HepG2 (cell line): ENCODE measurements at regions not wholly inside any gene's neighbourhood (a gene's known extent, or its start where the extent isn't known, plus 50 kb on each side); places are given as distances from the start of the nearest gene placed in this dataset.

Source experiments
- ATAC-seq: fragments of 200-7000 bp; cut with Tn5 transposase; 3 replicates; pipeline ENCODE4 v1.9.1; 2020; ENCODE audit warnings: mild to moderate bottlenecking, moderate library complexity
- BruUV-seq: library from RNA; stranded (reverse); fragments of 400-500 nt; replicated peaks from 2 replicates; lab custom pipeline; 2021; lab: Mats Ljungman, UMichigan
- CTCF ChIA-PET: fragments of 300-600 bp; formaldehyde crosslinking; extraction: SDS; loops from one replicate; lab custom pipeline; 2021; ENCODE audit warnings: low total read pairs, inconsistent platforms, low intra/inter-chr PET ratio; lab: Yijun Ruan, JAX
- POLR2A ChIA-PET: fragments of 350-600 bp; sonication (Branson Sonifier 250); formaldehyde crosslinking; loops from one replicate; lab custom pipeline; 2020; ENCODE audit warnings: antibody characterized with exemption, inconsistent platforms; lab: Yijun Ruan, JAX
- DNase-seq: peaks from one replicate; pipeline ENCODE4 v3.0.0-alpha.2; 2015; ENCODE audit warnings: low spot score
- FAIRE-seq: peaks from 3 replicates; lab custom pipeline; 2011; peaks lifted over from hg19 to GRCh38; lab: Jason Lieb, UNC
- H2AFZ ChIP-seq: one replicate; pipeline ENCODE4 v1.6.1; 2011; ENCODE audit warnings: low read length, inconsistent platforms
- H3K27ac ChIP-seq: fragments of 300-600 bp; 3 replicates; pipeline ENCODE4 v1.8.0; 2011; ENCODE audit warnings: mixed run types, mild to moderate bottlenecking, mixed read lengths, low read length, inconsistent platforms; ENCODE audit not compliant: insufficient read depth; ENCODE audit errors: extremely low read length
- H3K27me3 ChIP-seq, 2 experiments: fragments of 200-600 bp in 1 of 2; 2 replicates in 1 of 2; 3 replicates in 1 of 2; pipeline versions ENCODE4 v1.6.0 to v1.8.0; 2011; ENCODE audit warnings: low read length in 2 of 2, mild to moderate bottlenecking in 2 of 2, moderate library complexity in 2 of 2, inconsistent platforms in 1 of 2; ENCODE audit not compliant: insufficient read depth in 2 of 2, control insufficient read depth in 1 of 2
- H3K36me3 ChIP-seq, 2 experiments: fragments of 200-600 bp in 1 of 2; replicated peaks in 1 of 2; 2 replicates in 1 of 2; 3 replicates in 1 of 2; pipeline versions ENCODE4 v1.5.1 to v1.8.0; 2011; ENCODE audit warnings: low read length in 2 of 2, inconsistent platforms in 1 of 2; ENCODE audit not compliant: insufficient read depth in 2 of 2, control insufficient read depth in 1 of 2
- H3K4me1 ChIP-seq: 2 replicates; pipeline ENCODE4 v1.5.1; 2012; ENCODE audit warnings: low read length, inconsistent platforms; ENCODE audit not compliant: insufficient read depth
- H3K4me2 ChIP-seq: 2 replicates; pipeline ENCODE4 v1.6.0; 2011; ENCODE audit warnings: low read depth, low read length, inconsistent platforms
- H3K4me3 ChIP-seq, 3 experiments: fragments of 200-600 bp in 1 of 3; sonication (generic), shearing (Covaris generic) in 1 of 3; replicated peaks in 1 of 3; 2 replicates each; pipeline ENCODE4 v1.5.1; 2011 to 2016; ENCODE audit warnings: low read length in 3 of 3, inconsistent platforms in 2 of 3, low read depth in 2 of 3, mild to moderate bottlenecking in 2 of 3, control low read depth in 1 of 3, mixed read lengths in 1 of 3; ENCODE audit not compliant: insufficient read depth in 1 of 3
- H3K79me2 ChIP-seq: one replicate; pipeline ENCODE4 v1.6.1; 2011; ENCODE audit warnings: low read length, inconsistent platforms; ENCODE audit not compliant: insufficient read depth
- H3K9ac ChIP-seq: 2 replicates; pipeline ENCODE4 v1.6.0; 2011; ENCODE audit warnings: mild to moderate bottlenecking, low read depth, low read length, inconsistent platforms; ENCODE audit not compliant: insufficient read depth
- H3K9me3 ChIP-seq: 2 replicates; pipeline ENCODE4 v1.5.1; 2012; ENCODE audit warnings: mild to moderate bottlenecking, low read length
- H4K20me1 ChIP-seq: 2 replicates; pipeline ENCODE4 v1.6.0; 2011; ENCODE audit warnings: inconsistent platforms, mild to moderate bottlenecking, low read length, moderate library complexity; ENCODE audit not compliant: insufficient read depth
- AGO2 ChIP-seq: fragments of 200-400 bp; formaldehyde crosslinking; optimal IDR thresholded peaks from 2 replicates; pipeline ENCODE3; 2017; ENCODE audit warnings: mild to moderate bottlenecking, low read depth, low read length, moderate library complexity
- BCL6 ChIP-seq: IDR thresholded peaks from 2 replicates; pipeline ENCODE4 v1.6.1; 2016; ENCODE audit warnings: missing genetic modification reagents, missing compliant biosample characterization
- BRF2 ChIP-seq: sonication (generic); formaldehyde crosslinking; IDR thresholded peaks from 2 replicates; pipeline ENCODE4 v1.8.1; 2022; ENCODE audit warnings: mild to moderate bottlenecking, missing genetic modification reagents
- HNRNPLL ChIP-seq: fragments of 200-400 bp; formaldehyde crosslinking; IDR thresholded peaks from 2 replicates; pipeline ENCODE4 v1.6.1; 2017; ENCODE audit warnings: mild to moderate bottlenecking, low read depth, low read length; ENCODE audit not compliant: poor library complexity, severe bottlenecking
- HOXA5 ChIP-seq: sonication (generic); formaldehyde crosslinking; IDR thresholded peaks from 2 replicates; pipeline ENCODE4 v1.4.0; 2020; ENCODE audit warnings: missing genetic modification reagents
- KLF6 ChIP-seq: IDR thresholded peaks from 2 replicates; pipeline ENCODE4 v1.8.0; 2016; ENCODE audit warnings: missing biosample characterization, missing genetic modification reagents
- RORA ChIP-seq: sonication (generic); formaldehyde crosslinking; IDR thresholded peaks from 2 replicates; pipeline ENCODE4 v1.5.0; 2020; ENCODE audit warnings: mild to moderate bottlenecking, missing genetic modification reagents, moderate library complexity
- XRCC5 ChIP-seq: fragments of 200-400 bp; formaldehyde crosslinking; optimal IDR thresholded peaks from 2 replicates; pipeline ENCODE3; 2017; ENCODE audit warnings: mild to moderate bottlenecking, low read length
- ZNF281 ChIP-seq: sonication (generic); formaldehyde crosslinking; IDR thresholded peaks from 2 replicates; pipeline ENCODE4 v1.4.0; 2020; ENCODE audit warnings: missing genetic modification reagents, borderline replicate concordance
- ZNF296 ChIP-seq: sonication (generic); formaldehyde crosslinking; conservative IDR thresholded peaks from 2 replicates; pipeline ENCODE4 v1.5.0; 2020; ENCODE audit warnings: mild to moderate bottlenecking, missing genetic modification reagents
- ZNF383 ChIP-seq: sonication (generic); formaldehyde crosslinking; IDR thresholded peaks from 2 replicates; pipeline ENCODE4 v1.4.0; 2020; ENCODE audit warnings: missing genetic modification reagents, mild to moderate bottlenecking, borderline replicate concordance
- ZNF44 ChIP-seq: sonication (generic); formaldehyde crosslinking; IDR thresholded peaks from 2 replicates; pipeline ENCODE4 v1.5.1; 2020; ENCODE audit warnings: mild to moderate bottlenecking, missing genetic modification reagents
- ZNF547 ChIP-seq: sonication (generic); formaldehyde crosslinking; IDR thresholded peaks from 2 replicates; pipeline ENCODE4 v1.5.1; 2020; ENCODE audit warnings: mild to moderate bottlenecking, missing genetic modification reagents
- ZNF672 ChIP-seq: sonication (generic); formaldehyde crosslinking; IDR thresholded peaks from 2 replicates; pipeline ENCODE4 v1.8.1; 2022; ENCODE audit warnings: missing genetic modification reagents
- ZSCAN30 ChIP-seq: sonication (generic); formaldehyde crosslinking; IDR thresholded peaks from 2 replicates; pipeline ENCODE4 v1.5.0; 2020; ENCODE audit warnings: mild to moderate bottlenecking, missing genetic modification reagents
- WGBS: methylation state at CpG from one replicate; pipeline ENCODE4 v1.1.6; 2017; ENCODE audit warnings: low lambda C conversion rate; 5-methylcytosine and 5-hydroxymethylcytosine counted together
- in situ Hi-C: cut with HindIII; loops from 2 replicates; pipeline ENCODE4 v1.10.0; 2017; ENCODE audit warnings: low pct_unique_long_range_greater_than_20kb; ENCODE audit not compliant: extremely low pct_ligation_motif_present
- intact Hi-C: fragments of 100-400 bp; cut with micrococcal nuclease; formaldehyde crosslinking; loops from one replicate; pipeline ENCODE4 v1.10.0; 2022; ENCODE audit not compliant: unreplicated experiment
- TF ChIP-seq, protein P1 (sequence below): sonication (generic); formaldehyde crosslinking; IDR thresholded peaks from 2 replicates; pipeline ENCODE4 v1.5.0; 2020; ENCODE audit warnings: missing genetic modification reagents, mild to moderate bottlenecking, borderline replicate concordance

DNA sequence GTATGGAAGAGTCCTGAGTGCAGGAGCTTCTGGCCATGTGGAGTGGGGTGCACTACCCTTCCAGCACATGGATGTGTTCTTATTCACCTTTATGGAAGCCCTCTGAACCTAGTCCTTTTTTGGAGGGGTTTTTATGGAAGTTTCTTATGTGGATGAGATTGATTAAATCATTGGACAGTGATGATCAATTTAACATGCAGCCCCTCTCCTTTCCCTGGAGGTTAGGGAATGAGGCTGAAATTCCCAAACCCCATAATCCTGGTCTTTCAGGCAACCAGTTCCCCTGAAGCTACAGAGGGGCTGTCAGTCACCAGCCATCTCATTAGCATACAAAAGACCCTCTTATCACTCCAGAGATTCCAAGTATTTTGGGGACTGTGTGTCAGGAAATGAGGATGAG, 183.9 kb upstream of the MAP3K7 start (continued):
- TF ChIP-seq ZNF547 (CRISPR knock-in tag) (no peak), BCL6 (CRISPR knock-in tag) (no peak), ZNF383 (no peak)
- TF ChIP-seq, protein P1, sequence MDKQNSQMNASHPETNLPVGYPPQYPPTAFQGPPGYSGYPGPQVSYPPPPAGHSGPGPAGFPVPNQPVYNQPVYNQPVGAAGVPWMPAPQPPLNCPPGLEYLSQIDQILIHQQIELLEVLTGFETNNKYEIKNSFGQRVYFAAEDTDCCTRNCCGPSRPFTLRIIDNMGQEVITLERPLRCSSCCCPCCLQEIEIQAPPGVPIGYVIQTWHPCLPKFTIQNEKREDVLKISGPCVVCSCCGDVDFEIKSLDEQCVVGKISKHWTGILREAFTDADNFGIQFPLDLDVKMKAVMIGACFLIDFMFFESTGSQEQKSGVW (CRISPR knock-in tag) = no peak

DNA sequence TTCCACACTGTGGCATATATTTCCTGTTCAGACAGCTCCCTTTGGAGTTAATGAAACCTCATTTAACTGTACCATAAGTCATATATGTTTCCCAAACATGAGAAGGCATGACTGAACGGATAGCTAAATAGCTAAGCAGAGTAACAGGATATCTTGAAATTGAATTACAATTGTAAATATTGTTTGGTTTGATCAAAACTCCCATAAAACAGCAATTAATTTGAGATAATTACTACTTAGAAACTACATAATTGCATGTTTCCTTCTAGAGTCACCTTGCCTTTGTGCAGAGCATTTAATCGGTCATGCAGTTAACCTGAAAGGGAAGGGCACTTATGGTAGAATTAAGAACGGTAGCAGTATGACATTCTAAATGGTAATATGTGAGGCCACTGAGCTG, 179.0 kb upstream of the MAP3K7 start:
- no TSS peak for BruUV-seq
- 5% methylated on average over 3 of the region's 3 CpGs for WGBS

GRCh38 chr6:90765491-90765890, 178.6 kb upstream of the MAP3K7 start:
- in situ Hi-C loops = no loop called here
- Histone ChIP-seq H3K79me2 (no peaks in the 10 kb centered on the region), H3K9me3 (no peaks in the 10 kb centered on the region), H3K4me2 (no peak overlapping the region), H3K9ac (no peak overlapping the region), H3K4me3 (no peak overlapping the region), H3K36me3 (no peaks in the 10 kb centered on the region), H2AFZ (no peak overlapping the region), H4K20me1 (no peaks in the 10 kb centered on the region), H3K4me1 (no peaks in the 10 kb centered on the region), H3K27me3 (no peaks in the 10 kb centered on the region), H3K27ac (no peak overlapping the region)
- WGBS = 4% methylated on average over 2 of the region's 2 CpGs
- intact Hi-C loops = no loop called here
- BruUV-seq = no TSS peak
- FAIRE-seq (no peak), ATAC-seq (no peak), DNase-seq (no peak)
- ChIA-PET CTCF (no interaction called here), POLR2A (no interaction called here)
- TF ChIP-seq ZNF296 (CRISPR knock-in tag) (no peak), BRF2 (CRISPR knock-in tag) (no peak), HNRNPLL (no peak), ZSCAN30 (no peak), ZNF281 (CRISPR knock-in tag) (no peak)

More for the DNA sequence above, 179.0 kb upstream of the MAP3K7 start:
- H3K4me2 ChIP-seq = no peak overlapping the region
- in situ Hi-C loops (no loop called here), intact Hi-C loops (no loop called here)
- no peaks in the 10 kb centered on the region for H3K36me3 ChIP-seq
- no peaks in the 10 kb centered on the region for H3K4me1 ChIP-seq
- ChIA-PET POLR2A (no interaction called here), CTCF (no interaction called here)
- FAIRE-seq (no peak), ATAC-seq (no peak), DNase-seq (no peak)
- no peak overlapping the region for H2AFZ ChIP-seq
- H3K9me3 ChIP-seq = no peaks in the 10 kb centered on the region
- TF ChIP-seq AGO2 = no peak
- TF ChIP-seq RORA = no peak
- TF ChIP-seq ZNF672 (CRISPR knock-in tag) = no peak
- no peak for TF ChIP-seq ZNF44 (CRISPR knock-in tag)
- no peak for TF ChIP-seq KLF6
- no peak for TF ChIP-seq HOXA5
- TF ChIP-seq XRCC5 = no peak
- no peak overlapping the region for H3K4me3 ChIP-seq
- H3K27me3 ChIP-seq = no peaks in the 10 kb centered on the region
- no peaks in the 10 kb centered on the region for H3K79me2 ChIP-seq
- no peak overlapping the region for H3K9ac ChIP-seq
- no peak overlapping the region for H3K27ac ChIP-seq
- H4K20me1 ChIP-seq = no peaks in the 10 kb centered on the region
